ENCODE measurements at regions not wholly inside any gene's neighbourhood (a gene's known extent, or its start where the extent isn't known, plus 50 kb on each side); places are given as distances from the start of the nearest gene placed in this dataset.

DNA sequence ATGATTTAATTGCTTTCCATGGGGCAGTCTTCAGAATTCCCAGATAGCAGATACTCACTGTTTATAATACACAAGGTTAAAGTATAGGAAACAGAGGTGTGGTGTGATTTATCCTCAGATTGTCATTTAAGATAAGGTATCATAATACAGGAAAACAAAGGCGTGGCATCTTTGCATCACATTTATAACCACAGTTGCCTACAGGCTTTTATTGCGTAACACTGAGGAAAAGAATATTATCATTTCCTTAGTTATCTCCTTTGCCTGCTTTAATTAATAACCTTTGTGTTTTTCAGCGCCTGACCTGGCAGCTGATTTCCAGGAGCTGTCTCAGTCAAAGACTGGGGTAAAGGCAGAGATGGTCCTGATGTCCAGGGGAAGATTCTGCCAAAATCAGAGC lies 68.8 kb downstream of the SSX7 start:
- no peak overlapping the region for H3K4me3 ChIP-seq
- no peak for DNase-seq
- TF ChIP-seq, protein P1, sequence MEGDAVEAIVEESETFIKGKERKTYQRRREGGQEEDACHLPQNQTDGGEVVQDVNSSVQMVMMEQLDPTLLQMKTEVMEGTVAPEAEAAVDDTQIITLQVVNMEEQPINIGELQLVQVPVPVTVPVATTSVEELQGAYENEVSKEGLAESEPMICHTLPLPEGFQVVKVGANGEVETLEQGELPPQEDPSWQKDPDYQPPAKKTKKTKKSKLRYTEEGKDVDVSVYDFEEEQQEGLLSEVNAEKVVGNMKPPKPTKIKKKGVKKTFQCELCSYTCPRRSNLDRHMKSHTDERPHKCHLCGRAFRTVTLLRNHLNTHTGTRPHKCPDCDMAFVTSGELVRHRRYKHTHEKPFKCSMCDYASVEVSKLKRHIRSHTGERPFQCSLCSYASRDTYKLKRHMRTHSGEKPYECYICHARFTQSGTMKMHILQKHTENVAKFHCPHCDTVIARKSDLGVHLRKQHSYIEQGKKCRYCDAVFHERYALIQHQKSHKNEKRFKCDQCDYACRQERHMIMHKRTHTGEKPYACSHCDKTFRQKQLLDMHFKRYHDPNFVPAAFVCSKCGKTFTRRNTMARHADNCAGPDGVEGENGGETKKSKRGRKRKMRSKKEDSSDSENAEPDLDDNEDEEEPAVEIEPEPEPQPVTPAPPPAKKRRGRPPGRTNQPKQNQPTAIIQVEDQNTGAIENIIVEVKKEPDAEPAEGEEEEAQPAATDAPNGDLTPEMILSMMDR (IDR thresholded peaks at IDR 0.05), result no peak
- no peak for TF ChIP-seq POLR2AphosphoS5 (IDR thresholded peaks at IDR 0.05)
- TF ChIP-seq EP300 (IDR thresholded peaks at IDR 0.05), result no peak
- TF ChIP-seq POLR2A (IDR thresholded peaks at IDR 0.05), result no peak
- H3K27me3 ChIP-seq, result peaks cover 0 to 14% (median 0%) of the 10 kb centered on the region in 3 donors
- intact Hi-C loops (cut with DNase I; ENCODE audit: low total_unique reads), result no loop called here
- 29 to 46% (median 43%) methylated on average over 3 of the region's 3 CpGs for WGBS, 5 donors
- H3K4me1 ChIP-seq, result no peaks in the 10 kb centered on the region
- no peak overlapping the region for H3K27ac ChIP-seq
- no peaks in the 10 kb centered on the region for H3K36me3 ChIP-seq
- no peaks in the 10 kb centered on the region for H3K9me3 ChIP-seq

GRCh38 chrX:52577464-52578173 lies 60.8 kb upstream of the XAGE1B start:
- Histone ChIP-seq H3K36me3 (no peaks in the 10 kb centered on the region), H3K4me3 (no peak overlapping the region), H3K4me1 (peaks cover 0 to 4% (median 0%) of the 10 kb centered on the region in 4 donors), H3K27ac (no peak overlapping the region), H3K27me3 (peaks cover 0 to 7% (median 1%) of the 10 kb centered on the region in 3 donors), H3K9me3 (no peaks in the 10 kb centered on the region)
- intact Hi-C loops (cut with DNase I; ENCODE audit: low total_unique reads), result no loop called here
- WGBS, 5 donors, result 79 to 90% (median 82%) methylated on average over 7 to 15 of the region's 15 CpGs
- DNase-seq, result peak in 1 of 2 donors; percentile 10
- TF ChIP-seq, protein P1 (IDR thresholded peaks at IDR 0.05), result no peak
- TF ChIP-seq EP300 (IDR thresholded peaks at IDR 0.05), result no peak
- no peak for TF ChIP-seq POLR2AphosphoS5 (IDR thresholded peaks at IDR 0.05)
- no peak for TF ChIP-seq POLR2A (IDR thresholded peaks at IDR 0.05)

- 68 to 90% (median 78%) methylated on average over 7 to 8 of the region's 8 CpGs for WGBS, 5 donors
Measured at GRCh38 chrX:52576946-52577345, 60.1 kb upstream of the XAGE1B start.

GRCh38 chrX:52576474-52576873 lies 59.6 kb upstream of the XAGE1B start:
- H3K27me3 ChIP-seq, result peaks cover 0 to 7% (median 0%) of the 10 kb centered on the region in 3 donors
- DNase-seq, result no peak
- H3K36me3 ChIP-seq, result no peaks in the 10 kb centered on the region
- H3K27ac ChIP-seq, result no peak overlapping the region
- peaks cover 0 to 4% (median 0%) of the 10 kb centered on the region in 4 donors for H3K4me1 ChIP-seq
- no peak for TF ChIP-seq POLR2A (IDR thresholded peaks at IDR 0.05)
- TF ChIP-seq POLR2AphosphoS5 (IDR thresholded peaks at IDR 0.05), result no peak
- TF ChIP-seq, protein P1 (IDR thresholded peaks at IDR 0.05), result no peak
- TF ChIP-seq EP300 (IDR thresholded peaks at IDR 0.05), result no peak
- H3K4me3 ChIP-seq, result no peak overlapping the region
- 52 to 65% (median 59%) methylated on average over 5 of the region's 5 CpGs for WGBS, 5 donors
- no peaks in the 10 kb centered on the region for H3K9me3 ChIP-seq
- intact Hi-C loops (cut with DNase I; ENCODE audit: low total_unique reads), result no loop called here

More at GRCh38 chrX:52576946-52577345, 60.1 kb upstream of the XAGE1B start:
- DNase-seq, result no peak
- Histone ChIP-seq H3K27ac (no peak overlapping the region), H3K4me1 (peaks cover 0 to 4% (median 0%) of the 10 kb centered on the region in 4 donors), H3K4me3 (no peak overlapping the region), H3K27me3 (peaks cover 0 to 7% (median 0%) of the 10 kb centered on the region in 3 donors), H3K9me3 (no peaks in the 10 kb centered on the region), H3K36me3 (no peaks in the 10 kb centered on the region)
- intact Hi-C loops (cut with DNase I; ENCODE audit: low total_unique reads), result no loop called here
- TF ChIP-seq EP300 (IDR thresholded peaks at IDR 0.05) (no peak), POLR2A (IDR thresholded peaks at IDR 0.05) (no peak), POLR2AphosphoS5 (IDR thresholded peaks at IDR 0.05) (no peak)
- TF ChIP-seq, protein P1 (IDR thresholded peaks at IDR 0.05), result no peak

Measured in stomach (tissue), 8 donors.